K562 (cell line): ENCODE measurements at regions not wholly inside any gene's neighbourhood (a gene's known extent, or its start where the extent isn't known, plus 50 kb on each side); places are given as distances from the start of the nearest gene placed in this dataset.

ENCODE experiments used
- ATAC-seq: fragments of 200-7000 bp; cut with Tn5 transposase; 3 replicates; pipeline ENCODE4 v1.9.1; 2020; ENCODE audit warnings: moderate library complexity
- BruUV-seq: library from RNA; stranded (reverse); fragments of 400-500 nt; replicated peaks from 2 replicates; lab custom pipeline; 2021; lab: Mats Ljungman, UMichigan
- CTCF ChIA-PET: fragments of 300-600 bp; formaldehyde crosslinking; extraction: SDS; loops from one replicate; lab custom pipeline; 2021; ENCODE audit warnings: low intra/inter-chr PET ratio; lab: Yijun Ruan, JAX
- POLR2A ChIA-PET: fragments of 300-600, 350-650 bp; sonication (Branson Sonifier 250); formaldehyde crosslinking; extraction: SDS; loops from one replicate; lab custom pipeline; 2021; ENCODE audit warnings: antibody characterized with exemption, inconsistent platforms; lab: Yijun Ruan, JAX
- DNase-seq, 4 experiments: peaks; one replicate each; pipeline versions ENCODE4 v3.0.0 to v3.0.0-alpha.2; 2011 to 2018; ENCODE audit warnings: low spot score in 3 of 4, mixed read lengths in 3 of 4; ENCODE audit errors: extremely low read depth in 1 of 4
- FAIRE-seq: peaks from 2 replicates; lab custom pipeline; 2011; peaks lifted over from hg19 to GRCh38; lab: Jason Lieb, UNC
- H2AFZ ChIP-seq: 2 replicates; pipeline ENCODE4 v1.6.0; 2011; ENCODE audit warnings: low read depth, low read length, control low read depth, inconsistent platforms
- H3K27ac ChIP-seq: fragments of 200-600 bp; 3 replicates; pipeline ENCODE4 v1.8.0; 2011; ENCODE audit warnings: low read depth, mild to moderate bottlenecking, control low read depth, inconsistent platforms, low read length, moderate library complexity, mixed read lengths; ENCODE audit errors: extremely low read depth
- H3K27me3 ChIP-seq, 2 experiments: fragments of 300-600 bp in 1 of 2; 2 replicates in 1 of 2; 3 replicates in 1 of 2; pipeline versions ENCODE4 v1.6.0 to v1.8.0; 2011; ENCODE audit warnings: inconsistent platforms in 2 of 2, low read length in 2 of 2, mild to moderate bottlenecking in 1 of 2, mixed read lengths in 1 of 2, moderate library complexity in 1 of 2; ENCODE audit not compliant: control insufficient read depth in 2 of 2, insufficient read depth in 2 of 2
- H3K36me3 ChIP-seq: fragments of 300-600 bp; 3 replicates; pipeline ENCODE4 v1.8.0; 2011; ENCODE audit warnings: mild to moderate bottlenecking, low read length, inconsistent platforms; ENCODE audit not compliant: control insufficient read depth, insufficient read depth
- H3K4me1 ChIP-seq, 2 experiments: fragments of 200-600 bp in 1 of 2; replicated peaks in 1 of 2; 2 replicates in 1 of 2; 3 replicates in 1 of 2; pipeline versions ENCODE4 v1.5.1 to v1.8.0; 2011; ENCODE audit warnings: inconsistent platforms in 2 of 2, low read length in 2 of 2, mild to moderate bottlenecking in 1 of 2, mixed read lengths in 1 of 2, moderate library complexity in 1 of 2; ENCODE audit not compliant: control insufficient read depth in 2 of 2, insufficient read depth in 2 of 2
- H3K4me2 ChIP-seq: 2 replicates; pipeline ENCODE4 v1.6.1; 2011; ENCODE audit warnings: low read length, control low read depth, inconsistent platforms, mixed read lengths; ENCODE audit not compliant: insufficient read depth
- H3K4me3 ChIP-seq: fragments of 200-600 bp; sonication (generic), shearing (Covaris generic); 2 replicates; pipeline ENCODE4 v1.5.1; 2016; ENCODE audit warnings: control low read depth, inconsistent platforms
- H3K79me2 ChIP-seq: fragments of 200-600 bp; 3 replicates; pipeline ENCODE4 v1.8.0; 2011; ENCODE audit warnings: low read length, inconsistent platforms; ENCODE audit not compliant: control insufficient read depth, insufficient read depth
- H3K9ac ChIP-seq, 2 experiments: 2 replicates each; pipeline versions ENCODE4 v1.6.0 to v1.6.1; 2011; ENCODE audit warnings: low read depth in 2 of 2, low read length in 2 of 2, control low read depth in 1 of 2, inconsistent platforms in 1 of 2, mild to moderate bottlenecking in 1 of 2, mixed read lengths in 1 of 2; ENCODE audit not compliant: insufficient read depth in 1 of 2
- H3K9me1 ChIP-seq: one replicate; pipeline ENCODE4 v1.6.0; 2011; ENCODE audit warnings: inconsistent platforms, mild to moderate bottlenecking, low read length, moderate library complexity; ENCODE audit not compliant: control insufficient read depth, insufficient read depth
- H3K9me3 ChIP-seq: replicated peaks from 2 replicates; pipeline ENCODE4 v1.5.1; 2011; ENCODE audit warnings: low read depth, low read length, inconsistent platforms; ENCODE audit not compliant: control insufficient read depth, insufficient read depth
- H4K20me1 ChIP-seq: replicated peaks from 2 replicates; pipeline ENCODE4 v1.6.1; 2011; ENCODE audit warnings: low read length, inconsistent platforms, mixed read lengths; ENCODE audit not compliant: control insufficient read depth, insufficient read depth
- ARHGAP35 ChIP-seq: fragments of 450-650 bp; IDR thresholded peaks from 2 replicates; pipeline ENCODE4 v1.6.1; 2018; ENCODE audit not compliant: partially characterized antibody
- E2F4 ChIP-seq: sonication (generic); formaldehyde crosslinking; IDR thresholded peaks from 2 replicates; pipeline ENCODE4 v1.8.0; 2022; ENCODE audit warnings: mild to moderate bottlenecking, low read depth, missing genetic modification reagents
- ETS1 ChIP-seq: conservative IDR thresholded peaks from 2 replicates; pipeline ENCODE4 v1.6.1; 2011; ENCODE audit warnings: low read depth, mild to moderate bottlenecking, low read length; ENCODE audit not compliant: control insufficient read depth
- MECOM ChIP-seq: fragments of 250-450 bp; sonication (Bioruptor Pico); IDR thresholded peaks from 2 replicates; pipeline ENCODE4 v1.8.0; 2022; ENCODE audit warnings: inconsistent platforms
- PTRF ChIP-seq: fragments of 450-650 bp; IDR thresholded peaks from 2 replicates; pipeline ENCODE4 v1.6.1; 2016; ENCODE audit warnings: mild to moderate bottlenecking, missing genetic modification characterization, missing compliant biosample characterization
- RBBP5 ChIP-seq: fragments of 200-600 bp; sonication (generic); IDR thresholded peaks from 2 replicates; pipeline ENCODE4 v1.6.1; 2012; ENCODE audit warnings: borderline replicate concordance, mild to moderate bottlenecking, low read length, control low read depth, inconsistent platforms; ENCODE audit not compliant: insufficient read depth, poor library complexity, severe bottlenecking
- TFAP4 ChIP-seq: sonication (generic); formaldehyde crosslinking; IDR thresholded peaks from 2 replicates; pipeline ENCODE4 v1.8.0; 2022; ENCODE audit warnings: missing genetic modification reagents, mild to moderate bottlenecking, moderate library complexity, borderline replicate concordance
- ZNF644 ChIP-seq: fragments of 200-800 bp; sonication (Bioruptor generic); IDR thresholded peaks from 2 replicates; pipeline ENCODE4 v1.6.1; 2016; ENCODE audit warnings: low read depth, missing genetic modification characterization, missing compliant biosample characterization
- WGBS: fragments of 100-300 bp; shearing (Covaris generic); methylation state at CpG from one replicate; pipeline ENCODE4 v1.1.6; 2016; ENCODE audit warnings: low coverage, mixed read lengths; ENCODE audit not compliant: insufficient coverage; ENCODE audit errors: missing lambda C conversion rate; 5-methylcytosine and 5-hydroxymethylcytosine counted together
- in situ Hi-C: fragments of 300-500 bp; cut with MboI; formaldehyde crosslinking; loops from 4 replicates; pipeline ENCODE4 v1.15.0; 2018; ENCODE audit warnings: inconsistent platforms, mixed read lengths
- intact Hi-C: fragments of 100-400 bp; cut with micrococcal nuclease; formaldehyde crosslinking; loops from 2 replicates; pipeline ENCODE4 v1.14.2; 2022
- TF ChIP-seq, protein P1 (sequence below): fragments of 250-450 bp; sonication (Bioruptor Pico); IDR thresholded peaks from 2 replicates; pipeline ENCODE4 v1.4.0; 2020

DNA sequence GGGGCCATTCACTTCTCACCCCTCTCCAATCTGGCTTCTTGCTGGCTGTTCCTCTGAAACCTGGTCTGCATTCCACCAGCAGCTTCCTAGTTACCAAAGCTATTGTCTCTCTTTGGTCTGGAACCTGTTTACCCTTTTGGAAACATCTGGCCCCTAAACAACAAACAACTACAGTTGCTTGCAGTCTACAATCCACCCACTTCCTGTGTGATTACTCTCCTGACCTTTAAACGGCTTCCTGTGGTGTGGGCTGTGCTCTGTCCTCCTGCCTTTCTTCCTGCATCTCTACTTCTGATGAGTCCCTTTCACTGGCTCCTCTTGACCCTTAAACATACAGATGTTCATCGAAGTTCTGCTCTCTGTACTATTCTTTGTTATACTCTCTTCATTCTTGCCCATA, 303.8 kb downstream of the TDRD15 start:
- no TSS peak for BruUV-seq
- no peak for FAIRE-seq
- in situ Hi-C loops (no loop called here), intact Hi-C loops (no loop called here)
- ChIA-PET CTCF (no interaction called here), POLR2A (no interaction called here)
- no peaks in the 10 kb centered on the region for H3K4me1 ChIP-seq
- 0% methylated on average over 2 of the region's 2 CpGs for WGBS
- H3K27me3 ChIP-seq = no peaks in the 10 kb centered on the region
- no peak overlapping the region for H3K4me3 ChIP-seq
- no peak overlapping the region for H3K27ac ChIP-seq
- TF ChIP-seq, protein P1, sequence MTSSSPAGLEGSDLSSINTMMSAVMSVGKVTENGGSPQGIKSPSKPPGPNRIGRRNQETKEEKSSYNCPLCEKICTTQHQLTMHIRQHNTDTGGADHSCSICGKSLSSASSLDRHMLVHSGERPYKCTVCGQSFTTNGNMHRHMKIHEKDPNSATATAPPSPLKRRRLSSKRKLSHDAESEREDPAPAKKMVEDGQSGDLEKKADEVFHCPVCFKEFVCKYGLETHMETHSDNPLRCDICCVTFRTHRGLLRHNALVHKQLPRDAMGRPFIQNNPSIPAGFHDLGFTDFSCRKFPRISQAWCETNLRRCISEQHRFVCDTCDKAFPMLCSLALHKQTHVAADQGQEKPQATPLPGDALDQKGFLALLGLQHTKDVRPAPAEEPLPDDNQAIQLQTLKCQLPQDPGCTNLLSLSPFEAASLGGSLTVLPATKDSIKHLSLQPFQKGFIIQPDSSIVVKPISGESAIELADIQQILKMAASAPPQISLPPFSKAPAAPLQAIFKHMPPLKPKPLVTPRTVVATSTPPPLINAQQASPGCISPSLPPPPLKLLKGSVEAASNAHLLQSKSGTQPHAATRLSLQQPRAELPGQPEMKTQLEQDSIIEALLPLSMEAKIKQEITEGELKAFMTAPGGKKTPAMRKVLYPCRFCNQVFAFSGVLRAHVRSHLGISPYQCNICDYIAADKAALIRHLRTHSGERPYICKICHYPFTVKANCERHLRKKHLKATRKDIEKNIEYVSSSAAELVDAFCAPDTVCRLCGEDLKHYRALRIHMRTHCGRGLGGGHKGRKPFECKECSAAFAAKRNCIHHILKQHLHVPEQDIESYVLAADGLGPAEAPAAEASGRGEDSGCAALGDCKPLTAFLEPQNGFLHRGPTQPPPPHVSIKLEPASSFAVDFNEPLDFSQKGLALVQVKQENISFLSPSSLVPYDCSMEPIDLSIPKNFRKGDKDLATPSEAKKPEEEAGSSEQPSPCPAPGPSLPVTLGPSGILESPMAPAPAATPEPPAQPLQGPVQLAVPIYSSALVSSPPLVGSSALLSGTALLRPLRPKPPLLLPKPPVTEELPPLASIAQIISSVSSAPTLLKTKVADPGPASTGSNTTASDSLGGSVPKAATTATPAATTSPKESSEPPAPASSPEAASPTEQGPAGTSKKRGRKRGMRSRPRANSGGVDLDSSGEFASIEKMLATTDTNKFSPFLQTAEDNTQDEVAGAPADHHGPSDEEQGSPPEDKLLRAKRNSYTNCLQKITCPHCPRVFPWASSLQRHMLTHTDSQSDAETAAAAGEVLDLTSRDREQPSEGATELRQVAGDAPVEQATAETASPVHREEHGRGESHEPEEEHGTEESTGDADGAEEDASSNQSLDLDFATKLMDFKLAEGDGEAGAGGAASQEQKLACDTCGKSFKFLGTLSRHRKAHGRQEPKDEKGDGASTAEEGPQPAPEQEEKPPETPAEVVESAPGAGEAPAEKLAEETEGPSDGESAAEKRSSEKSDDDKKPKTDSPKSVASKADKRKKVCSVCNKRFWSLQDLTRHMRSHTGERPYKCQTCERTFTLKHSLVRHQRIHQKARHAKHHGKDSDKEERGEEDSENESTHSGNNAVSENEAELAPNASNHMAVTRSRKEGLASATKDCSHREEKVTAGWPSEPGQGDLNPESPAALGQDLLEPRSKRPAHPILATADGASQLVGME (CRISPR knock-in tag) = no peak
- TF ChIP-seq ETS1 (no peak), ARHGAP35 (no peak), ZNF644 (no peak), TFAP4 (CRISPR knock-in tag) (no peak), RBBP5 (no peak), MECOM (CRISPR knock-in tag) (no peak), E2F4 (CRISPR knock-in tag) (no peak), PTRF (tag) (no peak)
- no peaks in the 10 kb centered on the region for H3K36me3 ChIP-seq
- no peaks in the 10 kb centered on the region for H3K79me2 ChIP-seq
- no peaks in the 10 kb centered on the region for H4K20me1 ChIP-seq
- no peaks in the 10 kb centered on the region for H3K9me3 ChIP-seq
- no peak overlapping the region for H3K4me2 ChIP-seq
- no peak for DNase-seq
- no peak overlapping the region for H2AFZ ChIP-seq
- H3K9me1 ChIP-seq = no peaks in the 10 kb centered on the region
- no peak for ATAC-seq
- no peak overlapping the region for H3K9ac ChIP-seq
